Trophoblast cell (in vitro differentiated cells and primary cell): ENCODE measurements at regions not wholly inside any gene's neighbourhood (a gene's known extent, or its start where the extent isn't known, plus 50 kb on each side); places are given as distances from the start of the nearest gene placed in this dataset.
"Not testable (repeated sequence)": the region's sequence is repeated elsewhere in the genome, so short reads cannot be mapped to it uniquely, and the experiment has no call there.

Experiments used
- DNase-seq, 2 donors: peaks; one replicate each; pipeline ENCODE4 v3.0.0-alpha.2; 2016
- H2AFZ ChIP-seq: 2 replicates; pipeline ENCODE4 v1.6.1; 2013; ENCODE audit warnings: low read length, moderate library complexity, mild to moderate bottlenecking; ENCODE audit not compliant: insufficient read depth, poor library complexity
- H2AK5ac ChIP-seq: 2 replicates; pipeline ENCODE4 v1.6.1; 2013; ENCODE audit warnings: mild to moderate bottlenecking, low read length
- H2BK120ac ChIP-seq: 2 replicates; pipeline ENCODE4 v1.6.1; 2013; ENCODE audit warnings: low read length, mild to moderate bottlenecking, moderate library complexity; ENCODE audit not compliant: insufficient read depth, poor library complexity
- H2BK12ac ChIP-seq: 2 replicates; pipeline ENCODE4 v1.6.1; 2013; ENCODE audit warnings: mild to moderate bottlenecking, low read length, moderate library complexity
- H2BK5ac ChIP-seq: 2 replicates; pipeline ENCODE4 v1.6.1; 2013; ENCODE audit warnings: low read length, low read depth, moderate library complexity, mild to moderate bottlenecking; ENCODE audit not compliant: poor library complexity
- H3K14ac ChIP-seq: 2 replicates; pipeline ENCODE4 v1.6.1; 2013; ENCODE audit warnings: mild to moderate bottlenecking, low read length
- H3K18ac ChIP-seq: 2 replicates; pipeline ENCODE4 v1.6.1; 2013; ENCODE audit warnings: mild to moderate bottlenecking, low read length
- H3K23ac ChIP-seq: 2 replicates; pipeline ENCODE4 v1.6.1; 2013; ENCODE audit warnings: low read length
- H3K27ac ChIP-seq: 2 replicates; pipeline ENCODE4 v1.5.1; 2013; ENCODE audit warnings: low read depth, mild to moderate bottlenecking, inconsistent platforms, low read length, moderate library complexity
- H3K27me3 ChIP-seq: 2 replicates; pipeline ENCODE4 v1.6.1; 2013; ENCODE audit warnings: inconsistent platforms, mild to moderate bottlenecking, low read length, moderate library complexity; ENCODE audit not compliant: insufficient read depth
- H3K36me3 ChIP-seq, 2 experiments: 1 replicate in 1 of 2; 2 replicates in 1 of 2; pipeline ENCODE4 v1.6.1; 2013; ENCODE audit warnings: low read length in 2 of 2, mild to moderate bottlenecking in 2 of 2, moderate library complexity in 1 of 2; ENCODE audit not compliant: insufficient read depth in 2 of 2, control insufficient read depth in 1 of 2
- H3K4ac ChIP-seq: 2 replicates; pipeline ENCODE4 v1.6.1; 2013; ENCODE audit warnings: low read depth, mild to moderate bottlenecking, low read length, moderate library complexity
- H3K4me1 ChIP-seq, 2 experiments: 1 replicate in 1 of 2; 2 replicates in 1 of 2; pipeline ENCODE4 v1.6.1; 2013; ENCODE audit warnings: low read length in 2 of 2, mild to moderate bottlenecking in 2 of 2, moderate library complexity in 1 of 2; ENCODE audit not compliant: insufficient read depth in 2 of 2, control insufficient read depth in 1 of 2
- H3K4me2 ChIP-seq: 2 replicates; pipeline ENCODE4 v1.6.1; 2013; ENCODE audit warnings: inconsistent platforms, mild to moderate bottlenecking, low read length, moderate library complexity
- H3K4me3 ChIP-seq: 2 replicates; pipeline ENCODE4 v1.5.1; 2013; ENCODE audit warnings: mild to moderate bottlenecking, low read depth, low read length, inconsistent platforms
- H3K79me1 ChIP-seq: one replicate; pipeline ENCODE4 v1.6.1; 2013; ENCODE audit warnings: low read length
- H3K79me2 ChIP-seq: 2 replicates; pipeline ENCODE4 v1.6.1; 2013; ENCODE audit warnings: low read length, mild to moderate bottlenecking; ENCODE audit not compliant: control insufficient read depth, insufficient read depth, poor library complexity
- H3K9ac ChIP-seq: 2 replicates; pipeline ENCODE4 v1.6.1; 2013; ENCODE audit warnings: mild to moderate bottlenecking, low read length
- H3K9me3 ChIP-seq: 2 replicates; pipeline ENCODE4 v1.6.1; 2013; ENCODE audit warnings: low read depth, mild to moderate bottlenecking, control low read depth, inconsistent platforms, low read length; ENCODE audit not compliant: insufficient read depth
- H4K12ac ChIP-seq: 2 replicates; pipeline ENCODE4 v1.6.1; 2013; ENCODE audit warnings: low read depth, mild to moderate bottlenecking, low read length, moderate library complexity
- H4K8ac ChIP-seq: 2 replicates; pipeline ENCODE4 v1.6.1; 2013; ENCODE audit warnings: low read depth, mild to moderate bottlenecking, low read length, moderate library complexity
- H4K91ac ChIP-seq: one replicate; pipeline ENCODE4 v1.6.1; 2013; ENCODE audit warnings: low read depth, mild to moderate bottlenecking, low read length, moderate library complexity
- WGBS: extraction: QIAGEN DNeasy Blood & Tissue Kit; methylation state at CpG from one replicate; pipeline ENCODE4 v1.1.7; 2013; ENCODE audit warnings: missing lambda C conversion rate; ENCODE audit not compliant: insufficient read length, insufficient coverage; ENCODE audit errors: extremely low coverage; 5-methylcytosine and 5-hydroxymethylcytosine counted together

DNA sequence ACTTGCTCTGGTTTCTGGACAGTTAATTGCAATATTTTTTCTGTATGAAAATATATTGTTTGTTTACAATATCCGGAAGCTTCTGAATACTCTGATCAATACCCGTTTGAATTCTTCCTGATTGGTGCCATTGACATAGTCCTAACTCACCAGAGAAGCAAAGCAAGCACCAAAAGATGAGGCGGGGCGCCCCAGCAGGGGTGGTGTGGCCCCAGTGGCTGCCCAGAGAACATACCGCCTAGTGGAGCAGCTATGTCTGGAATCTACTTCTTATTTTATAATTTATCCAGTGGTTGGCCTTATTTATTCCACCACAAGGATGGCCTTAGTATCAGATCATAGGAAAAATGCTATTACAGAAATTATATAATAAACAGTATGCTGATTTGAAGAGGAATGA lies 610.7 kb downstream of the JRKL start:
- Histone ChIP-seq H3K14ac (no peak overlapping the region), H3K79me2 (no peaks in the 10 kb centered on the region), H2BK120ac (no peak overlapping the region), H4K8ac (no peak overlapping the region), H3K4ac (no peak overlapping the region), H2BK12ac (no peak overlapping the region), H3K9me3 (no peaks in the 10 kb centered on the region), H3K36me3 (no peaks in the 10 kb centered on the region), H3K4me3 (no peak overlapping the region), H2AK5ac (no peak overlapping the region), H3K4me1 (no peaks in the 10 kb centered on the region), H3K4me2 (no peak overlapping the region), H3K79me1 (no peaks in the 10 kb centered on the region), H4K12ac (no peak overlapping the region), H3K27me3 (no peaks in the 10 kb centered on the region), H3K18ac (no peak overlapping the region), H3K9ac (no peak overlapping the region), H3K27ac (no peak overlapping the region), H2AFZ (no peak overlapping the region), H2BK5ac (no peak overlapping the region), H3K23ac (no peak overlapping the region), H4K91ac (no peak overlapping the region)
- DNase-seq: no peak
- WGBS: no CpG with 5 or more reads among the region's 5 CpGs

DNA sequence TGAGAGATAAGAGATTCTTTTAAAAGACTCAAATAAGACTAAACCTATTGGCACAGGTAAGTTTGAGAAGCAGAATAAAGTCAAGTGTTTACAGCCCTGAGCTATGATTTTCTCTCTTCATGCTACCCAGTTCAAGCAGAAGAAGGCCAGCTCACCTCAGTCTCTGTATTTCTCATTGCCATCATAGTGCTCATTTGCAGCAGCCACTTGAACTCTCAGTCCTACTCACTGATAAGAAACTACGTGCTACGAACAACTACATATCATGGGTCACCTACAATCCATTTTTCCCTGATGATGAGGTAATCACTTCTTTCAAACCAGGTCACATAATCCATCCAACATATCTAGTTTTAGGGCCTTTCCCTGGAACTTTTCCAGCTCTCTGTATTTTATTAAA lies 617.5 kb downstream of the JRKL start:
- H3K79me1 ChIP-seq: no peaks in the 10 kb centered on the region
- H3K23ac ChIP-seq: no peak overlapping the region
- H4K8ac ChIP-seq: no peak overlapping the region
- no peak overlapping the region for H4K91ac ChIP-seq
- H3K79me2 ChIP-seq: no peaks in the 10 kb centered on the region
- no peak overlapping the region for H2AFZ ChIP-seq
- no peak overlapping the region for H3K4me2 ChIP-seq
- no peaks in the 10 kb centered on the region for H3K36me3 ChIP-seq
- H3K18ac ChIP-seq: no peak overlapping the region
- no peak for DNase-seq
- H2BK120ac ChIP-seq: no peak overlapping the region
- no peak overlapping the region for H2AK5ac ChIP-seq
- no peak overlapping the region for H2BK12ac ChIP-seq
- no peaks in the 10 kb centered on the region for H3K27me3 ChIP-seq
- WGBS: no CpG with 5 or more reads among the region's 2 CpGs
- peaks cover 2% of the 10 kb centered on the region for H3K9me3 ChIP-seq
- H3K9ac ChIP-seq: no peak overlapping the region
- H3K4me3 ChIP-seq: no peak overlapping the region
- H4K12ac ChIP-seq: no peak overlapping the region
- H3K4ac ChIP-seq: no peak overlapping the region
- H3K14ac ChIP-seq: no peak overlapping the region
- H2BK5ac ChIP-seq: no peak overlapping the region
- no peaks in the 10 kb centered on the region for H3K4me1 ChIP-seq
- no peak overlapping the region for H3K27ac ChIP-seq

DNA sequence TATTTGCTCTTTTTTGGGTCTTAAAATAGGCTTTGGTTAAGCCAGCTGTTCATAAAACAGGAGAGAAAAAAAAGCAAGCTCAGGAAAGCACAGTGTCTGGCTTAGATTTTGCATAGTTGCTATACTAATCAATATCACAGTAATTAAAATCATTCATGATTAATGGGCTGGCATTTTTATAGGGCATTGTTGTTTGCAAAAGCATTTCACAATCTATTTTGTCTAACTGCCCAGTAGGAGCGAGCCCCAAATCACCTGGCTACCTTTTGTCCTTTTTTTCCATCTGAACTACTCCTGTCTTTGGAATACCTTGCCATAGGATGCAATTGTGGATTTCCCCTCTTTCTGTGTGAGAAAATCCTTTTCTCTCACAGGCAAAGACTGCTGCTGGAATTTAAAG lies 619.8 kb downstream of the JRKL start:
- no peak overlapping the region for H2BK5ac ChIP-seq

DNA sequence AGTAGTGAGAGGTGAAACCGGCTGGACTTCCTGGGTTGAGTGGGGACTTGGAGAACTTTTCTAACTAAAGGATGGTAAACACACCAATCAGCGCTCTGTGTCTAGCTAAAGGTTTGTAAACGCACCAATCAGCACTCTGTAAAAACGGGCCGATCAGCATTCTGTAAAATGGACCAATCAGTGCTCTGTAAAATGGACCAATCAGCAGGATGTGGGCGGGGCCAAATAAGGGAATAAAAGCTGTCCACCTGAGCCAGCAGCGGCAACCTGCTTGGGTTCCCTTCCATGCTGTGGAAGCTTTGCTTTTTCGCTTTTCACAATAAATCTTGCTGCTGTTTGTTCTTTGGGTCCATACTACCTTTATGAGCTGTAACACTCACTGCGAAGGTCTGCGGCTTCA lies 621.2 kb downstream of the JRKL start:
- not testable (repeated sequence) for H3K36me3 ChIP-seq, H3K79me1 ChIP-seq, H3K9ac ChIP-seq, H4K8ac ChIP-seq, H3K14ac ChIP-seq, H3K18ac ChIP-seq, H4K91ac ChIP-seq, H3K4me2 ChIP-seq, DNase-seq, H3K4me3 ChIP-seq, H2BK5ac ChIP-seq, H3K79me2 ChIP-seq, H2BK120ac ChIP-seq, H2BK12ac ChIP-seq, H3K4me1 ChIP-seq, H3K23ac ChIP-seq, H3K9me3 ChIP-seq, H4K12ac ChIP-seq, H2AFZ ChIP-seq, H2AK5ac ChIP-seq, H3K27me3 ChIP-seq, H3K4ac ChIP-seq, H3K27ac ChIP-seq
- WGBS: no CpG with 5 or more reads among the region's 10 CpGs

More for the DNA sequence above, 619.8 kb downstream of the JRKL start:
- H4K12ac ChIP-seq: no peak overlapping the region
- DNase-seq: no peak
- no peak overlapping the region for H3K18ac ChIP-seq
- no peak overlapping the region for H3K14ac ChIP-seq
- no peak overlapping the region for H2AK5ac ChIP-seq
- peaks cover 2% of the 10 kb centered on the region for H3K9me3 ChIP-seq
- H3K23ac ChIP-seq: no peak overlapping the region
- no peaks in the 10 kb centered on the region for H3K79me1 ChIP-seq
- no peak overlapping the region for H4K91ac ChIP-seq
- no peak overlapping the region for H3K4ac ChIP-seq
- no peak overlapping the region for H3K9ac ChIP-seq
- H4K8ac ChIP-seq: no peak overlapping the region
- no peaks in the 10 kb centered on the region for H3K27me3 ChIP-seq
- H2BK12ac ChIP-seq: no peak overlapping the region
- H3K4me2 ChIP-seq: no peak overlapping the region
- no peaks in the 10 kb centered on the region for H3K36me3 ChIP-seq
- H3K79me2 ChIP-seq: no peaks in the 10 kb centered on the region
- no peak overlapping the region for H3K4me3 ChIP-seq
- H2BK120ac ChIP-seq: no peak overlapping the region
- H3K4me1 ChIP-seq: no peaks in the 10 kb centered on the region
- H3K27ac ChIP-seq: no peak overlapping the region
- no CpG with 5 or more reads among the region's 1 CpG for WGBS
- no peak overlapping the region for H2AFZ ChIP-seq
